Psoas muscle (tissue), 7 donors: ENCODE measurements at regions not wholly inside any gene's neighbourhood (a gene's known extent, or its start where the extent isn't known, plus 50 kb on each side); places are given as distances from the start of the nearest gene placed in this dataset.
"Not testable (repeated sequence)": the region's sequence is repeated elsewhere in the genome, so short reads cannot be mapped to it uniquely, and the experiment has no call there.

Source experiments
- ATAC-seq, 4 donors: fragments of 200-7000 bp; cut with Tn5 transposase; one replicate each; pipeline ENCODE4 v1.9.1; 2020; ENCODE audit warnings: moderate library complexity in 3 of 4, mild to moderate bottlenecking in 2 of 4
- DNase-seq, 2 donors: peaks; one replicate each; pipeline ENCODE4 v3.0.0-alpha.2; 2020
- H3K27ac ChIP-seq: fragments of 200-600 bp; one replicate; pipeline ENCODE4 v1.8.0; 2022
- H3K27me3 ChIP-seq, 3 donors: fragments of 200-600 bp in 1 of 3; one replicate each; pipeline versions ENCODE4 v1.6.1 to v1.8.0; 2013 to 2022; ENCODE audit warnings: low read length in 2 of 3, mild to moderate bottlenecking in 2 of 3, moderate library complexity in 1 of 3; ENCODE audit not compliant: insufficient read depth in 3 of 3
- H3K36me3 ChIP-seq, 2 donors: fragments of 200-600 bp in 1 of 2; one replicate each; pipeline versions ENCODE4 v1.6.1 to v1.8.0; 2013 to 2022; ENCODE audit warnings: low read depth in 1 of 2, mild to moderate bottlenecking in 1 of 2, moderate library complexity in 1 of 2; ENCODE audit not compliant: insufficient read depth in 1 of 2
- H3K4me1 ChIP-seq: fragments of 200-600 bp; one replicate; pipeline ENCODE4 v1.8.0; 2022
- H3K4me3 ChIP-seq: fragments of 200-600 bp; one replicate; pipeline ENCODE4 v1.8.0; 2022; ENCODE audit warnings: mild to moderate bottlenecking
- H3K9me3 ChIP-seq: fragments of 200-600 bp; one replicate; pipeline ENCODE4 v1.8.0; 2022
- CTCF ChIP-seq: fragments of 200-600 bp; IDR thresholded peaks from one replicate; pipeline ENCODE4 v1.8.0; 2022; ENCODE audit warnings: antibody characterized with exemption
- WGBS, 3 donors: extraction: QIAGEN DNeasy Blood & Tissue Kit; methylation state at CpG; one replicate each; pipeline versions ENCODE4 v1.1.6 to v1.1.7; 2013; 5-methylcytosine and 5-hydroxymethylcytosine counted together
- intact Hi-C, 2 donors: fragments of 100-400 bp; cut with DNase I; formaldehyde crosslinking; loops; one replicate each; pipeline versions ENCODE4 v1.11.0 to v1.14.2; 2022
- donor health status: healthy with polysubstance abuse.
- donor health status: DM: no; HTN: no; CAD: no; lungs with moderate emphysema.
- donor health status: Bipolar disorder and iron deficiency.
- donor health status: healthy.
- donor health status: DM: yes; HTN: yes; CAD: no.
- donor health status: DM: no; HTN: no; CAD: no.
- donor health status: DM: yes; HTN: yes; CAD: no.

GRCh38 chr6:146925846-146926245 lies 278.4 kb upstream of the STXBP5 start:
- DNase-seq (no peak), ATAC-seq (no peak)
- Histone ChIP-seq H3K9me3 (no peaks in the 10 kb centered on the region), H3K4me3 (no peak overlapping the region), H3K27me3 (no peaks in the 10 kb centered on the region), H3K27ac (no peak overlapping the region), H3K4me1 (no peaks in the 10 kb centered on the region), H3K36me3 (no peaks in the 10 kb centered on the region)
- TF ChIP-seq CTCF: no peak
- WGBS, 3 donors: 85 to 97% (median 89%) methylated on average over 3 of the region's 3 CpGs
- intact Hi-C loops: no loop called here

GRCh38 chr6:146928503-146928902 lies 275.7 kb upstream of the STXBP5 start:
- TF ChIP-seq CTCF: no peak
- WGBS, 3 donors: 94 to 96% (median 95%) methylated on average over 2 of the region's 2 CpGs
- Histone ChIP-seq H3K4me1 (no peaks in the 10 kb centered on the region), H3K4me3 (no peak overlapping the region), H3K36me3 (no peaks in the 10 kb centered on the region), H3K27ac (no peak overlapping the region), H3K27me3 (no peaks in the 10 kb centered on the region), H3K9me3 (no peaks in the 10 kb centered on the region)
- DNase-seq (no peak), ATAC-seq (no peak)
- intact Hi-C loops: no loop called here

GRCh38 chr6:146931214-146931613 lies 273.0 kb upstream of the STXBP5 start:
- no peak for DNase-seq
- no peaks in the 10 kb centered on the region for H3K4me1 ChIP-seq
- no peak for ATAC-seq
- H3K36me3 ChIP-seq: no peaks in the 10 kb centered on the region
- H3K27ac ChIP-seq: no peak overlapping the region
- intact Hi-C loops: no loop called here
- 88 to 100% (median 89%) methylated on average over 1 of the region's 1 CpG for WGBS, 3 donors
- peak; percentile 7 for TF ChIP-seq CTCF
- H3K4me3 ChIP-seq: no peak overlapping the region
- H3K27me3 ChIP-seq: no peaks in the 10 kb centered on the region
- H3K9me3 ChIP-seq: no peaks in the 10 kb centered on the region

GRCh38 chr6:146937316-146937715 lies 266.9 kb upstream of the STXBP5 start:
- H3K4me3 ChIP-seq: no peak overlapping the region
- TF ChIP-seq CTCF: no peak
- no peak overlapping the region for H3K27ac ChIP-seq
- ATAC-seq (no peak), DNase-seq (no peak)
- intact Hi-C loops: no loop called here
- 88 to 96% (median 93%) methylated on average over 1 of the region's 1 CpG for WGBS, 3 donors
- H3K4me1 ChIP-seq: no peaks in the 10 kb centered on the region
- H3K36me3 ChIP-seq: no peaks in the 10 kb centered on the region
- H3K27me3 ChIP-seq: no peaks in the 10 kb centered on the region
- H3K9me3 ChIP-seq: no peaks in the 10 kb centered on the region

- TF ChIP-seq CTCF: no peak
- intact Hi-C loops: no loop called here
- DNase-seq (no peak), ATAC-seq (no peak)
- no peak overlapping the region for H3K27ac ChIP-seq
- no peaks in the 10 kb centered on the region for H3K9me3 ChIP-seq
- no peaks in the 10 kb centered on the region for H3K27me3 ChIP-seq
- no peaks in the 10 kb centered on the region for H3K4me1 ChIP-seq
- no peaks in the 10 kb centered on the region for H3K36me3 ChIP-seq
- 48 to 61% (median 58%) methylated on average over 1 of the region's 1 CpG for WGBS, 3 donors
- H3K4me3 ChIP-seq: no peak overlapping the region
These were observed 266.0 kb upstream of the STXBP5 start for GRCh38 chr6:146938266-146938665.

- H3K27me3 ChIP-seq, H3K4me1 ChIP-seq, ATAC-seq, DNase-seq, H3K36me3 ChIP-seq, H3K9me3 ChIP-seq, H3K4me3 ChIP-seq, H3K27ac ChIP-seq, intact Hi-C loops: not testable (repeated sequence)
- WGBS, 3 donors: 74 to 86% (median 78%) methylated on average over 6 of the region's 6 CpGs
These were observed 264.8 kb upstream of the STXBP5 start for GRCh38 chr6:146939456-146939855.
